Panc1 (cell line): ENCODE measurements at regions not wholly inside any gene's neighbourhood (a gene's known extent, or its start where the extent isn't known, plus 50 kb on each side); places are given as distances from the start of the nearest gene placed in this dataset.

Experiments
- ATAC-seq: fragments of 200-7000 bp; cut with Tn5 transposase; 2 replicates; pipeline ENCODE4 v1.9.1; 2020; ENCODE audit warnings: mild to moderate bottlenecking, moderate library complexity
- BruUV-seq: library from RNA; stranded (reverse); fragments of 400-500 nt; replicated peaks from 2 replicates; lab custom pipeline; 2021; lab: Mats Ljungman, UMichigan
- CTCF ChIA-PET: fragments of 300-600 bp; sonication (Branson Sonifier 250); formaldehyde crosslinking; loops from one replicate; lab custom pipeline; 2022; ENCODE audit warnings: antibody characterized with exemption; lab: Charles Lee
- POLR2A ChIA-PET: fragments of 300-600 bp; sonication (Branson Sonifier 250); formaldehyde crosslinking; loops from one replicate; lab custom pipeline; 2022; ENCODE audit warnings: antibody characterized with exemption; lab: Charles Lee
- DNase-seq: peaks from one replicate; pipeline ENCODE4 v3.0.0-alpha.2; 2010; ENCODE audit warnings: low read depth, low spot score
- H3K27ac ChIP-seq: 2 replicates; pipeline ENCODE4 v1.5.1; 2011; ENCODE audit warnings: mild to moderate bottlenecking, low read length, inconsistent platforms
- H3K27me3 ChIP-seq: fragments of 200-500 bp; sonication (Bioruptor generic); 2 replicates; pipeline ENCODE4 v1.6.0; 2014; ENCODE audit warnings: low read length, inconsistent platforms; ENCODE audit not compliant: control insufficient read depth, insufficient read depth
- H3K36me3 ChIP-seq: fragments of 200-500 bp; sonication (Bioruptor generic); 2 replicates; pipeline ENCODE4 v1.5.1; 2014; ENCODE audit warnings: inconsistent platforms, mild to moderate bottlenecking, low read length, moderate library complexity; ENCODE audit not compliant: control insufficient read depth, insufficient read depth
- H3K4me1 ChIP-seq: 2 replicates; pipeline ENCODE4 v1.5.1; 2011; ENCODE audit warnings: inconsistent platforms, mild to moderate bottlenecking, low read length, moderate library complexity; ENCODE audit not compliant: control insufficient read depth, insufficient read depth
- H3K4me3 ChIP-seq, 2 experiments: 2 replicates each; pipeline ENCODE4 v1.5.1; 2011 to 2012; ENCODE audit warnings: low read depth in 2 of 2, low read length in 2 of 2, mild to moderate bottlenecking in 2 of 2, inconsistent platforms in 1 of 2, moderate library complexity in 1 of 2
- H3K9me3 ChIP-seq: fragments of 200-500 bp; sonication (Bioruptor generic); 2 replicates; pipeline ENCODE4 v1.5.1; 2014; ENCODE audit warnings: low read depth, mild to moderate bottlenecking, inconsistent platforms, low read length, moderate library complexity; ENCODE audit not compliant: control insufficient read depth, insufficient read depth
- POLR2AphosphoS5 ChIP-seq: IDR thresholded peaks from 2 replicates; pipeline ENCODE4 v1.6.1; 2012; ENCODE audit warnings: mild to moderate bottlenecking, low read depth, low read length, moderate library complexity
- SIN3A ChIP-seq: IDR thresholded peaks from 2 replicates; pipeline ENCODE4 v1.6.1; 2012; ENCODE audit warnings: low read depth, mild to moderate bottlenecking, low read length, moderate library complexity, borderline replicate concordance; ENCODE audit not compliant: insufficient read depth
- TCF7L2 ChIP-seq: IDR thresholded peaks from 2 replicates; pipeline ENCODE4 v1.6.1; 2011; ENCODE audit warnings: mild to moderate bottlenecking, low read depth, low read length, inconsistent platforms
- in situ Hi-C: cut with HindIII; loops from 2 replicates; pipeline ENCODE4 v1.10.0; 2016; ENCODE audit warnings: low sequenced_read_pairs, low pct_unique_long_range_greater_than_20kb
- intact Hi-C: fragments of 100-400 bp; cut with micrococcal nuclease; formaldehyde crosslinking; loops from one replicate; pipeline ENCODE4 v1.10.0; 2022; ENCODE audit not compliant: unreplicated experiment
- TF ChIP-seq, protein P1 (sequence below), 2 experiments: IDR thresholded peaks; 2 replicates each; pipeline ENCODE4 v1.6.1; 2011 to 2012; ENCODE audit warnings: low read depth in 2 of 2, control low read depth in 1 of 2, low read length in 1 of 2, mild to moderate bottlenecking in 1 of 2, moderate library complexity in 1 of 2; ENCODE audit not compliant: insufficient read depth in 1 of 2
- TF ChIP-seq, protein P2 (sequence below): fragments of 450-650 bp; IDR thresholded peaks from 2 replicates; pipeline ENCODE4 v1.5.1; 2017; ENCODE audit warnings: mild to moderate bottlenecking

DNA sequence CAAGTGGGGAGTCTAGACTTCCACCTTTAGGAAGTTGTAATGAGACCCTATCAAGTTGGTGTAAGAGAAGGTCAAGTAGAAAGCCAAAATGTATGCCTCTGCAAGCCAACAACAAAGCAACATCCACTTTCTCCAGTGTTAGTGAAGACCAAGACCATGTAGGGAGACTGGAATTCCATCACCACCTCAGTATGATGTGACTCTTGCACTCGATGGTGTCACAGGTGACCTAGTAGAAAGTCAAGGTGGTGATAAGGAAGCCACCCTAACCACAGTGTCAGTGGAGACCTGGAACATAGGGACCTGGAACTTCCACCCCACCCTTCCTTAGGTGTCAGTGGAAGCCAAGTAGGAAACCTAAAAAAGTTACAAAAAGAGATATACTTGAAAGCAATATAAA, 278.1 kb upstream of the KCNMB2 start:
- in situ Hi-C loops: no loop called here
- DNase-seq (no peak), ATAC-seq (no peak)
- no peak overlapping the region; the same call in 1 of the 2 replicates for H3K27ac ChIP-seq
- H3K9me3 ChIP-seq: no peaks in the 10 kb centered on the region
- no peaks in the 10 kb centered on the region for H3K4me1 ChIP-seq
- H3K27me3 ChIP-seq: no peaks in the 10 kb centered on the region
- no peak overlapping the region for H3K4me3 ChIP-seq
- intact Hi-C loops: no loop called here
- ChIA-PET POLR2A (no interaction called here), CTCF (no interaction called here)
- BruUV-seq: no TSS peak
- no peaks in the 10 kb centered on the region for H3K36me3 ChIP-seq
- TF ChIP-seq POLR2AphosphoS5 (no peak), SIN3A (no peak), TCF7L2 (no peak)
- TF ChIP-seq, protein P1, sequence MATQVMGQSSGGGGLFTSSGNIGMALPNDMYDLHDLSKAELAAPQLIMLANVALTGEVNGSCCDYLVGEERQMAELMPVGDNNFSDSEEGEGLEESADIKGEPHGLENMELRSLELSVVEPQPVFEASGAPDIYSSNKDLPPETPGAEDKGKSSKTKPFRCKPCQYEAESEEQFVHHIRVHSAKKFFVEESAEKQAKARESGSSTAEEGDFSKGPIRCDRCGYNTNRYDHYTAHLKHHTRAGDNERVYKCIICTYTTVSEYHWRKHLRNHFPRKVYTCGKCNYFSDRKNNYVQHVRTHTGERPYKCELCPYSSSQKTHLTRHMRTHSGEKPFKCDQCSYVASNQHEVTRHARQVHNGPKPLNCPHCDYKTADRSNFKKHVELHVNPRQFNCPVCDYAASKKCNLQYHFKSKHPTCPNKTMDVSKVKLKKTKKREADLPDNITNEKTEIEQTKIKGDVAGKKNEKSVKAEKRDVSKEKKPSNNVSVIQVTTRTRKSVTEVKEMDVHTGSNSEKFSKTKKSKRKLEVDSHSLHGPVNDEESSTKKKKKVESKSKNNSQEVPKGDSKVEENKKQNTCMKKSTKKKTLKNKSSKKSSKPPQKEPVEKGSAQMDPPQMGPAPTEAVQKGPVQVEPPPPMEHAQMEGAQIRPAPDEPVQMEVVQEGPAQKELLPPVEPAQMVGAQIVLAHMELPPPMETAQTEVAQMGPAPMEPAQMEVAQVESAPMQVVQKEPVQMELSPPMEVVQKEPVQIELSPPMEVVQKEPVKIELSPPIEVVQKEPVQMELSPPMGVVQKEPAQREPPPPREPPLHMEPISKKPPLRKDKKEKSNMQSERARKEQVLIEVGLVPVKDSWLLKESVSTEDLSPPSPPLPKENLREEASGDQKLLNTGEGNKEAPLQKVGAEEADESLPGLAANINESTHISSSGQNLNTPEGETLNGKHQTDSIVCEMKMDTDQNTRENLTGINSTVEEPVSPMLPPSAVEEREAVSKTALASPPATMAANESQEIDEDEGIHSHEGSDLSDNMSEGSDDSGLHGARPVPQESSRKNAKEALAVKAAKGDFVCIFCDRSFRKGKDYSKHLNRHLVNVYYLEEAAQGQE (IDR thresholded peaks at IDR 0.05; ENCODE audit: insufficient read depth in 1 of 2, low read depth in 2 of 2, low read length in 1 of 2): no peak
- TF ChIP-seq, protein P2, sequence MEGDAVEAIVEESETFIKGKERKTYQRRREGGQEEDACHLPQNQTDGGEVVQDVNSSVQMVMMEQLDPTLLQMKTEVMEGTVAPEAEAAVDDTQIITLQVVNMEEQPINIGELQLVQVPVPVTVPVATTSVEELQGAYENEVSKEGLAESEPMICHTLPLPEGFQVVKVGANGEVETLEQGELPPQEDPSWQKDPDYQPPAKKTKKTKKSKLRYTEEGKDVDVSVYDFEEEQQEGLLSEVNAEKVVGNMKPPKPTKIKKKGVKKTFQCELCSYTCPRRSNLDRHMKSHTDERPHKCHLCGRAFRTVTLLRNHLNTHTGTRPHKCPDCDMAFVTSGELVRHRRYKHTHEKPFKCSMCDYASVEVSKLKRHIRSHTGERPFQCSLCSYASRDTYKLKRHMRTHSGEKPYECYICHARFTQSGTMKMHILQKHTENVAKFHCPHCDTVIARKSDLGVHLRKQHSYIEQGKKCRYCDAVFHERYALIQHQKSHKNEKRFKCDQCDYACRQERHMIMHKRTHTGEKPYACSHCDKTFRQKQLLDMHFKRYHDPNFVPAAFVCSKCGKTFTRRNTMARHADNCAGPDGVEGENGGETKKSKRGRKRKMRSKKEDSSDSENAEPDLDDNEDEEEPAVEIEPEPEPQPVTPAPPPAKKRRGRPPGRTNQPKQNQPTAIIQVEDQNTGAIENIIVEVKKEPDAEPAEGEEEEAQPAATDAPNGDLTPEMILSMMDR: no peak

DNA sequence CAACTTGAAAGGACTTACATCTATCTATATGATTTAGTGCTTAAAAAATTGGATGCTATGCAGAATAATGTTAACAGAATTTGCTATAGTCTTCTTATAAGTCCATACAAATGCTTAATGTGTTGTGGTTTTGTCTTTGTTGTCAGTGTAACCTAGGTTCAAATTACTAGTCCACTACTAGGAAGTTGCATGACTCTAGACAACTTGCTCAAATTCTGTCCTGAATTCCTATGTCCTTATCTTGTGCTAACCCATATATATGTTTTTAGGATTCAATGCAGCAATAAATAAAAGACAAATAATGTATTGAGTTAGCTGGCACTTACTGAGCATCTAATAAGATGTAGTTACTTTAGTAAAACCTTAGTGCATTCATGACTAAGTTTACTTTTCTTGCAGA, 276.5 kb upstream of the KCNMB2 start:
- Histone ChIP-seq H3K4me1 (no peaks in the 10 kb centered on the region), H3K36me3 (no peaks in the 10 kb centered on the region), H3K9me3 (no peaks in the 10 kb centered on the region), H3K27me3 (no peaks in the 10 kb centered on the region), H3K4me3 (no peak overlapping the region), H3K27ac (no peak overlapping the region)
- TF ChIP-seq, protein P1 (IDR thresholded peaks at IDR 0.05; ENCODE audit: insufficient read depth in 1 of 2, low read depth in 2 of 2, low read length in 1 of 2): no peak
- TF ChIP-seq SIN3A (no peak), TCF7L2 (no peak), POLR2AphosphoS5 (no peak)
- TF ChIP-seq, protein P2: no peak
- BruUV-seq: no TSS peak
- DNase-seq (no peak), ATAC-seq (no peak)
- CTCF ChIA-PET: no interaction called here
- intact Hi-C loops (no loop called here), in situ Hi-C loops (no loop called here)
- POLR2A ChIA-PET: no interaction called here
